ENCODE measurements at regions not wholly inside any gene's neighbourhood (a gene's known extent, or its start where the extent isn't known, plus 50 kb on each side); places are given as distances from the start of the nearest gene placed in this dataset.

DNA sequence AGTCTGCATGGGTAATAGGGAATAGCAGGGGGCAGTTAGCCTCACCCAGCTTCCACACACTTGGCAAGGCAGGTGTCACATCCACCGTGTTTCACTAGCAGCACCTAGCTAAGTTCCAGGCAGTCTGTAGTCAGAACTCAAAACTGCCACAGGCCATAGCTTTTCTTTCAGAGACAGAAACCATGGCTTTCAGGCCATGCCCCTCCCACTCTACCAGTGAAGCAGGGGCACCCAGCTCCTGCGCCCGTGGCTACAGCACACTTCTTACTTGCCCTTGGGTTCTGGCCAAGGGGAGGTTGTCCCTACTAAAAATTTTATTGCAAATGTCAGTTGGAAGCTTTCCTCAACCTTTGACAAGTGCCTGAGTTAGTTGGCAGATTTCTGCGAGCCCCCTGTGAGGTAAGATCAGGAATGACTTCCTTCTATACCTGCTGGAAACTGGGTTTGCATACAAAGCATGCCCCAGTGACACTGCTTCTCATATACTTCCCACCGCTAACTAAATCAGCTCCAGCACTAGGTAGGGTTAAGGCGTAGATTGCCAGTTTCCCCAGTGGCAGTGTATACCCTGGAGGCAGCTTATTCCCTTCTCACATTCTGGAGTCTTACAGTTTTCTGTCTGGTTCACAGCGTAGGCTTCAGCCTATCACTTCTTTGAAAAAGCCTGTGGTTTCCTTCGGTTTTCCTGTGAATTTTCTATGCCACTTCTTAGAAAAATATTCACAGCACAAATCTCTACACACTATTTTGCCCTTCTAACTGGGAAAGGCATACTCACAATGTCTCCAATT, 139.0 kb upstream of the LUZP2 start:
- no peak for DNase-seq
- Mint-ChIP-seq H3K4me1 (no peaks in the 10 kb centered on the region), H3K27me3 (no peaks in the 10 kb centered on the region), H3K27ac (no peak overlapping the region), H3K36me3 (ENCODE audit: low read depth) (no peaks in the 10 kb centered on the region), H3K9me3 (peaks cover 3% of the 10 kb centered on the region), H3K4me3 (no peak overlapping the region)
- CTCF ChIA-PET: no interaction called here
- intact Hi-C loops (cut with micrococcal nuclease): no loop called here
- POLR2A ChIA-PET: no interaction called here
- TF ChIP-seq, protein P1, sequence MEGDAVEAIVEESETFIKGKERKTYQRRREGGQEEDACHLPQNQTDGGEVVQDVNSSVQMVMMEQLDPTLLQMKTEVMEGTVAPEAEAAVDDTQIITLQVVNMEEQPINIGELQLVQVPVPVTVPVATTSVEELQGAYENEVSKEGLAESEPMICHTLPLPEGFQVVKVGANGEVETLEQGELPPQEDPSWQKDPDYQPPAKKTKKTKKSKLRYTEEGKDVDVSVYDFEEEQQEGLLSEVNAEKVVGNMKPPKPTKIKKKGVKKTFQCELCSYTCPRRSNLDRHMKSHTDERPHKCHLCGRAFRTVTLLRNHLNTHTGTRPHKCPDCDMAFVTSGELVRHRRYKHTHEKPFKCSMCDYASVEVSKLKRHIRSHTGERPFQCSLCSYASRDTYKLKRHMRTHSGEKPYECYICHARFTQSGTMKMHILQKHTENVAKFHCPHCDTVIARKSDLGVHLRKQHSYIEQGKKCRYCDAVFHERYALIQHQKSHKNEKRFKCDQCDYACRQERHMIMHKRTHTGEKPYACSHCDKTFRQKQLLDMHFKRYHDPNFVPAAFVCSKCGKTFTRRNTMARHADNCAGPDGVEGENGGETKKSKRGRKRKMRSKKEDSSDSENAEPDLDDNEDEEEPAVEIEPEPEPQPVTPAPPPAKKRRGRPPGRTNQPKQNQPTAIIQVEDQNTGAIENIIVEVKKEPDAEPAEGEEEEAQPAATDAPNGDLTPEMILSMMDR (IDR thresholded peaks at IDR 0.05): no peak
- no peak for ATAC-seq (ENCODE audit: low read depth)

DNA sequence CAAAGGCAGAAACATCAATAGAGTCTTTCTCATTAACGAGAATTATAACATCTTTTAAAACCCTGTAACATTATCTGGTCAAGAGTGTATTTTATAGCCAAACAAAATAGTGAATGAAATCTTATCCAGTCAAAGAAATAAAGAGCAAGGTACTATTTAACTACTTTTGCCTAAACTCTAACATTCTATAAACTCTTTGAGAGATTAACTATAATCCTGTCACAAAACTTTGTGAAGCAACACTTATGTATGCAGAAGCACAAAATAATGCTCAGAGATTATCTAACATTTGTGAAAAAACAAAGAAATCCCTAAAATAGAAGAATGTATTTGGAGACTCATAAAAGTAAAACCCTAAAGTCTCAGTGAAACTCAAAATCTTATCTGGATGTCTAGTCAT, 124.4 kb upstream of the LUZP2 start:
- intact Hi-C loops (cut with micrococcal nuclease): no loop called here
- TF ChIP-seq, protein P1 (IDR thresholded peaks at IDR 0.05): no peak
- Mint-ChIP-seq H3K27ac (no peak overlapping the region), H3K27me3 (no peaks in the 10 kb centered on the region), H3K4me1 (no peaks in the 10 kb centered on the region), H3K9me3 (peaks cover 3% of the 10 kb centered on the region), H3K4me3 (no peak overlapping the region), H3K36me3 (ENCODE audit: low read depth) (no peaks in the 10 kb centered on the region)
- no peak for DNase-seq
- CTCF ChIA-PET: no interaction called here
- no peak for ATAC-seq (ENCODE audit: low read depth)
- POLR2A ChIA-PET: no interaction called here

DNA sequence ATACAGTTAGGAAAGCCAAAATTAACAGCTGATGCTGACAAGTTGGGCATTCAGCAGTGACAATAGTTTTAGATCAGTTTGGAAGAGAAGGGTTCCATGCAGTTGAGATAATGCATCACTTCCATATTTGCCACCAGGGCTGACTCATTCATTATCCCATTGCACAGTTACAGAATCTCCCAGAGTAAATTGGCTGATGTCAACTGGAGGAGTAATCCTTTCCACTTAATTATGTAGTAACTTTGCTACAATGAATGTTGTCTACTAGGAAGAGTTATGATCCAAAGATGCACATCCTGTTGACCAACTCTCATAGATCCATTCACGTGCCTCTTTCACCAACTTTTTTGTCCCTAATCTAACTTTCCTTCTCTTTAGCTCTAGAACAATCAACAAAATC, 123.3 kb upstream of the LUZP2 start:
- Mint-ChIP-seq H3K27me3 (no peaks in the 10 kb centered on the region), H3K9me3 (peaks cover 3% of the 10 kb centered on the region), H3K36me3 (ENCODE audit: low read depth) (no peaks in the 10 kb centered on the region), H3K4me3 (no peak overlapping the region), H3K27ac (no peak overlapping the region), H3K4me1 (no peaks in the 10 kb centered on the region)
- no peak for DNase-seq
- intact Hi-C loops (cut with micrococcal nuclease): no loop called here
- TF ChIP-seq, protein P1 (IDR thresholded peaks at IDR 0.05): no peak
- POLR2A ChIA-PET: no interaction called here
- ATAC-seq (ENCODE audit: low read depth): no peak
- CTCF ChIA-PET: no interaction called here

DNA sequence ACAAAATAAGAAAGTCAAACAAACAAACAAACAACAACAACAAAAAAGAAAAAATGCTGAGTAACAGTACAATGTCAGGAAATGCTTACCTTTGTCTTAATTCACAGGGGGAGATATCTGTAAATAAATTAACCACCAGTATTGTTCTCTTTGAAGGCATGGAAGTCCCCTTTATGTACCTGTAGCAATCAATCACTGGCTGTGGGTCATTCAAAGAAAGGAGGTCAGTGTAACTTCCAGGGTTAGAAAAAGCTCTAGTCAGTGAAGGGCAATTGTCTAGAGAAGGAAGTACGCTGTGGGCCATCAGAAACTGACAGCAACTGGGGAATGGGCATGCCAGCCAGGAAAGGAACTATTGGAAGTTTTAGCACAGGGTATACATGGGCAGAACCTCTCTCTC, 121.5 kb upstream of the LUZP2 start:
- intact Hi-C loops (cut with micrococcal nuclease): no loop called here
- Mint-ChIP-seq H3K4me3 (no peak overlapping the region), H3K9me3 (peaks cover 3% of the 10 kb centered on the region), H3K27me3 (no peaks in the 10 kb centered on the region), H3K36me3 (ENCODE audit: low read depth) (no peaks in the 10 kb centered on the region), H3K27ac (no peak overlapping the region), H3K4me1 (no peaks in the 10 kb centered on the region)
- no peak for DNase-seq
- TF ChIP-seq, protein P1 (IDR thresholded peaks at IDR 0.05): no peak
- no peak for ATAC-seq (ENCODE audit: low read depth)
- ChIA-PET POLR2A (no interaction called here), CTCF (no interaction called here)

DNA sequence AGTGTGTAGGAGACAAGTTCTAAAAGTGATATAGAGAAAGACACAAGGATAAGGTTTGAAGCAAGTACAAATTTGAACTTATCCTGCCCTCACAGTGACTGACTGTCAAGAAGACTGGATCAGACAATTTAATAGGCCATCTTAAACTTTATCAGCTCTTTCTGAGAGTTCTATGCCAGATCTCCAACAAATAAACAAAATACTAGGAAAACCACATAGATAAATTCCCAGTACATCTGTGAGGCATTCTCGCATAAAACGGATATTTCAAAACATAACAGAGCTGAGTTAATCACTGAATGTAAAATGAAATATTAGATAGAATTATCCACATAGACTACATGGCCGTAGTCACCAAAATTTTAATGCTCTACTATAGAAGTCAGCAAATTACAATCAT, 120.9 kb upstream of the LUZP2 start:
- peaks cover 3% of the 10 kb centered on the region for H3K9me3 Mint-ChIP-seq
- H3K27me3 Mint-ChIP-seq: no peaks in the 10 kb centered on the region
- H3K36me3 Mint-ChIP-seq (ENCODE audit: low read depth): no peaks in the 10 kb centered on the region
- no peak for ATAC-seq (ENCODE audit: low read depth)
- no peak overlapping the region for H3K4me3 Mint-ChIP-seq
- CTCF ChIA-PET: no interaction called here
- H3K27ac Mint-ChIP-seq: no peak overlapping the region
- intact Hi-C loops (cut with micrococcal nuclease): no loop called here
- POLR2A ChIA-PET: no interaction called here
- TF ChIP-seq, protein P1 (IDR thresholded peaks at IDR 0.05): no peak
- no peaks in the 10 kb centered on the region for H3K4me1 Mint-ChIP-seq
- no peak for DNase-seq
